ENCODE measurements at regions not wholly inside any gene's neighbourhood (a gene's known extent, or its start where the extent isn't known, plus 50 kb on each side); places are given as distances from the start of the nearest gene placed in this dataset.

DNA sequence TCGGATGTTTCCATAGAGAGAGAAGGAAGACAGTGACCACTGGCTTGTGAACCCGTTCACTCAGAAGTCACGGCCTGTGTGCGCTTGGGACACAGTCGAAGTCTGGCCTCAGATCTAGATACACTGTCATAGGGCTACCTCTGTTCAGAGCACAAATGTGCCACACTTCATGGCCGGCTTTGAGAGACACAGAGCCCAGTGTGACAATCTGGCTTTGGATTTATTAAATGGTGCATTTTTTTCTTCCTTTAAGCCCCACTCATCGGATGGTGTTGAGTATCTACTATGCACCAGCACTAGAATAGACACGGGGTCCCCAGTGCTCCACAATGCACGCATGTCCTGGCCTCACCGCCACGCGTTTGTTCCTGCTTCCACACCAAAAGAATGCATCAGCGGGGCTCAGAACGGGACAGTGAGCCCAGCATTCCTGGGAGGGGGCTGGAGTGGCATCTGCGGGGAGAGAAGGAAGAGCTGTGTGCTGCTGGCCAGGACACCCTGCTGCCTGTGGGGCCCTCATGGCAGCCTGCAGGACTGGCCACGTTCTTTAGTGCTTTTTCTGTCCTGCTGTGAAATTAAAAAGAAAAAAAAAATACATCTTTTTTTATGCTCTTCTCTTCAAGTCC is 738.9 kb upstream of the SALL3 start:
- TF ChIP-seq, protein P1, sequence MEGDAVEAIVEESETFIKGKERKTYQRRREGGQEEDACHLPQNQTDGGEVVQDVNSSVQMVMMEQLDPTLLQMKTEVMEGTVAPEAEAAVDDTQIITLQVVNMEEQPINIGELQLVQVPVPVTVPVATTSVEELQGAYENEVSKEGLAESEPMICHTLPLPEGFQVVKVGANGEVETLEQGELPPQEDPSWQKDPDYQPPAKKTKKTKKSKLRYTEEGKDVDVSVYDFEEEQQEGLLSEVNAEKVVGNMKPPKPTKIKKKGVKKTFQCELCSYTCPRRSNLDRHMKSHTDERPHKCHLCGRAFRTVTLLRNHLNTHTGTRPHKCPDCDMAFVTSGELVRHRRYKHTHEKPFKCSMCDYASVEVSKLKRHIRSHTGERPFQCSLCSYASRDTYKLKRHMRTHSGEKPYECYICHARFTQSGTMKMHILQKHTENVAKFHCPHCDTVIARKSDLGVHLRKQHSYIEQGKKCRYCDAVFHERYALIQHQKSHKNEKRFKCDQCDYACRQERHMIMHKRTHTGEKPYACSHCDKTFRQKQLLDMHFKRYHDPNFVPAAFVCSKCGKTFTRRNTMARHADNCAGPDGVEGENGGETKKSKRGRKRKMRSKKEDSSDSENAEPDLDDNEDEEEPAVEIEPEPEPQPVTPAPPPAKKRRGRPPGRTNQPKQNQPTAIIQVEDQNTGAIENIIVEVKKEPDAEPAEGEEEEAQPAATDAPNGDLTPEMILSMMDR (IDR thresholded peaks at IDR 0.05; ENCODE audit: insufficient read depth, low read length) = no peak
- DNase-seq (ENCODE audit: low read depth) = no peak
- H3K4me3 ChIP-seq (ENCODE audit: low read depth, low read length) = no peak overlapping the region

DNA sequence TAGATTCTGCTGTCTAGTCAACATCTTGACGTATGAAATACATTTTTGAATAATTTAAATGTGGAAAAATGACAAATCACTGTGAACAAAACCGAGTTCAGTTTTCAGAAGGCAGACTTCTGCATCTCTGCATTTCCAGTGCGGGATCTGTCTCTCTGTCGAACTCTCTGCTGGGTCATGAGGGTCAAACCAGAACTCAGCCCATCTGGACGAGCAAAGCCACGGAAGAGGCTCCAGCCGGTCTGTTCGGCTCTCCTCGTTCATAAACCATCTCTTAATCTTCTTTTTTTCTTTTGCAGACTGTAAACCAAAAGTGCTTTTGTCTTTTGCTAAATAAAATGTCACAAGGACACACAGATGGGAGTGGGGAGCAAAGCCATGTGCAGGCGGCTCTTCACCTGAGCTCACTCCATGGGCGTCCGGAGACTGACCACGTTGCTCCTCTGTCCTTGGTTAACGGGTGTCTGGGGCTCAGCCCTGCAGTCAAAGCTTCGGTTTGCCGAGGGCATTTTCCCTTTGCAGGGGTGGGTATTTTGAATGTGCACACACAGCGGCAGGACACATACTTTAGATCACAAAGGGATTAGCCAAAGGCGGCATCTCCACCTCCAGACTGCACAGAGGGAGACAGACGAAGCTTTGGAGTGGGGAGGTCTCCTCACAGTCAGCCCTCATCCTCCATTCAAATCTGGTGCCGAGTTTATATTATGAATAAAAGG is 737.9 kb upstream of the SALL3 start:
- TF ChIP-seq, protein P1 (IDR thresholded peaks at IDR 0.05; ENCODE audit: insufficient read depth, low read length) = no peak
- DNase-seq (ENCODE audit: low read depth) = no peak
- no peak overlapping the region for H3K4me3 ChIP-seq (ENCODE audit: low read depth, low read length)

DNA sequence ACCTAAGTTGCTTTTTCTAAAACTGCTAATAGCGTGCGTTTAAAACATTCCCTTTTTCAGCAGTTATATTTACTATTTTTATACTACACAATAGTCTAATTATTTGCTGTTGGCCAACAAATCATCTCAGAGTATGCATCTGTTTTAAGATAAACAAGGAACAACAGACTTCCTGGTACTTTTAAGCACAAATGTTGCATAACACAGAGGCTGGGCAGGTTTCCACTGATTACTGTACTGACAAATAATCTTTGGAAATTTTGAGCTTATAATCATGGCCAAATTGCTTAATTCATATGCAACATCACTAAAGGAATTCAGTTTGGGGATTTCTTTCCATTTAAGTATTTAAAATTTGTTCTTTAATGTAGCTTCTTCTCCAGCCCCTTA is 737.4 kb upstream of the SALL3 start:
- no peak overlapping the region for H3K4me3 ChIP-seq (ENCODE audit: low read depth, low read length)
- DNase-seq (ENCODE audit: low read depth) = no peak
- TF ChIP-seq, protein P1 (IDR thresholded peaks at IDR 0.05; ENCODE audit: insufficient read depth, low read length) = no peak

DNA sequence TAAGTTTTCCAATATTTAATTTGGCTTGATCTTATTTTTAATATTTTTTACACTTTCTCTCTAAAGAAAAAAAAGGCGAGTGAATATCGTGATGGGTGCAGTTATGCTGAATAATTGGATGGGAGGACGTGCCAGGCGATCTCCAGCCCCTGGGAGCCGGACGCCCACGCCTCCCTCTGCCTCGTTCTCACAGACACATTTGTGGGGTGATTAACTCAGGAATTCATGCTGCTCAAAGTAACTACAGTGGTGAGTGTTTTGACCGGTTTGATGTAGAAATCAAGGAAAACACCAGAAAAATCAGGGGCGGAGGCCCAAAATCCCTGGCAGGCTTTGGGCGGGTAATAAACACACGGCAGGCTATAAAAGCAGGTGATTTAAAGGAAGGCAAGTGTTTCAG is 736.8 kb upstream of the SALL3 start:
- H3K4me3 ChIP-seq (ENCODE audit: low read depth, low read length) = no peak overlapping the region
- TF ChIP-seq, protein P1 (IDR thresholded peaks at IDR 0.05; ENCODE audit: insufficient read depth, low read length) = no peak
- no peak for DNase-seq (ENCODE audit: low read depth)

DNA sequence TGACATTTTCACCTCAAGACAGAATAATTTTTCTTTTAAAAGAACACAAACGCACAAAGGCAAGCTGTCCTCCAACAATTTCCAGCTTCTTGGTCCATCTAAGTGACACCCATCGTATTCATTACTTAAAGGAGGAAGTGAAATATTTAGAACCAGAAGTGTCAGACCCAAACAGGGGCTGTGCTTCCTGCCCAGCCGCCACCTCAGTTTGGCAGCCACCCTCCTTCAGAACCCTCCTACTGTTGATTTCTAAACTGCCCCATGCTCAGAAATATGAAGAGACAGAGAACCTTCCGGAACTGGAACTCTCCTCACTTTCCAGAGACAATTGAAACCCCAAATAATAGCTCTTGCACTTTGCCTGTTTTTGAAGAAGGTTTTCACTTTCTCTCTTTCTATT is 734.8 kb upstream of the SALL3 start:
- DNase-seq (ENCODE audit: low read depth) = no peak
- no peak overlapping the region for H3K4me3 ChIP-seq (ENCODE audit: low read depth, low read length)
- TF ChIP-seq, protein P1 (IDR thresholded peaks at IDR 0.05; ENCODE audit: insufficient read depth, low read length) = no peak

DNA sequence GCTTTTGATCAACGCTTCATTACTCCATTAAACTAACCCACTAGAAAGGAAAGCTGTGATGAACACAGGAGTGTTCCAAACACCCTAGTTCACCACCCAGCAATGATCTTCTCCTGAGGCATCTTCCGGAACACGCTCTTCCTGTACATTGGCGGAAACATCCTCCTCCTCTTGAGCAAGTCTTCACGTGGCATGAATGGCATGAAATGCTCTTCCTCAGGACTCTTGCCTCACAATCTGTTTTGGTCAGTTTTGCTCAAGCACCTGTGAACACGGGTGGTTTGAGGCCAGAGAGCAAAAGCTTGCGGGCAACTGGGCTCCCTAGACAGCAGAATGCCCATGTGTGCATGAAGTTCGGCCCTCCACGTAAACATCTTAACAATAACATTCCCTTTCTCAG is 734.2 kb upstream of the SALL3 start:
- TF ChIP-seq, protein P1 (IDR thresholded peaks at IDR 0.05; ENCODE audit: insufficient read depth, low read length) = no peak
- H3K4me3 ChIP-seq (ENCODE audit: low read depth, low read length) = no peak overlapping the region
- no peak for DNase-seq (ENCODE audit: low read depth)

All from fibroblast of the aortic adventitia (primary cell).